ENCODE measurements at regions not wholly inside any gene's neighbourhood (a gene's known extent, or its start where the extent isn't known, plus 50 kb on each side); places are given as distances from the start of the nearest gene placed in this dataset.

DNA sequence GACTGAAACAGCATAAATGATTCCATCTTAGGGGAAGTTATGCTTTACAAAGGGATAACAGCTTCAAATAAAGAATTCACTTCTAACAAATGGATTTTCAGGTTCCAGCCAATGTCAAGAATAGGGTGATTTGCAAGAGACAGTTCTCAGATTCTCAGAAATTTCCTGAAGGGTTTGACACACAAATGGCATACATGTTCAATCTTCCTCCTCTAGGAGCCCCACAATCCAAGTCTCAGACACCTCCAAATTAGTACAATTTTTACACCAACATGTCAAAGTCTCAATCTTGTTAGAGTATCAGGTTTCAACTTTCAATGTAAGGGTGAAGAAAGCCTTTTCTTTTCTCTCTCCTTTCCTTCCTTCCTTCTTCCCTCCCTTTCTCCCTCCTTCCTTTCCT, 996.6 kb downstream of the TLE1 start:
- Histone ChIP-seq H3K9me2 (replicated peaks; ENCODE audit: low read depth, low read length) (no peaks in the 10 kb centered on the region), H3K27me3 (ENCODE audit: insufficient read depth, low read length, poor library complexity, severe bottlenecking) (no peaks in the 10 kb centered on the region), H3K9ac (ENCODE audit: low read depth, low read length, poor library complexity, severe bottlenecking) (no peak overlapping the region), H3F3A (ENCODE audit: low read depth) (no peaks in the 10 kb centered on the region), H4K20me1 (ENCODE audit: insufficient read depth, low read length, poor library complexity, severe bottlenecking) (no peaks in the 10 kb centered on the region), H3K4me1 (ENCODE audit: insufficient read depth, low read length, poor library complexity, severe bottlenecking) (no peaks in the 10 kb centered on the region), H3K4me2 (ENCODE audit: low read depth, low read length, poor library complexity, severe bottlenecking) (no peak overlapping the region), H3K36me3 (ENCODE audit: insufficient read depth, low read length) (no peaks in the 10 kb centered on the region), H3K4me3 (ENCODE audit: low read length, poor library complexity, severe bottlenecking) (no peak overlapping the region), H3K79me2 (ENCODE audit: insufficient read depth, low read length) (no peaks in the 10 kb centered on the region), H2AFZ (ENCODE audit: low read length) (no peak overlapping the region), H3K9me3 (ENCODE audit: insufficient read depth, low read depth, low read length) (no peaks in the 10 kb centered on the region)
- TF ChIP-seq EZH2phosphoT487 (IDR thresholded peaks at IDR 0.05; ENCODE audit: borderline replicate concordance) (no peak), CTCF (conservative IDR thresholded peaks at IDR 0.05; ENCODE audit: low read length) (no peak)

GRCh38 chr9:80691229-80691628, 998.1 kb downstream of the TLE1 start:
- H3K79me2 ChIP-seq (ENCODE audit: insufficient read depth, low read length) = no peaks in the 10 kb centered on the region
- no peak overlapping the region for H3K4me2 ChIP-seq (ENCODE audit: low read depth, low read length, poor library complexity, severe bottlenecking)
- no peaks in the 10 kb centered on the region for H3K9me2 ChIP-seq (replicated peaks; ENCODE audit: low read depth, low read length)
- no peaks in the 10 kb centered on the region for H3K27me3 ChIP-seq (ENCODE audit: insufficient read depth, low read length, poor library complexity, severe bottlenecking)
- no peak overlapping the region for H3K4me3 ChIP-seq (ENCODE audit: low read length, poor library complexity, severe bottlenecking)
- TF ChIP-seq EZH2phosphoT487 (IDR thresholded peaks at IDR 0.05; ENCODE audit: borderline replicate concordance) (no peak), CTCF (conservative IDR thresholded peaks at IDR 0.05; ENCODE audit: low read length) (no peak)
- no peaks in the 10 kb centered on the region for H3F3A ChIP-seq (ENCODE audit: low read depth)
- no peaks in the 10 kb centered on the region for H3K36me3 ChIP-seq (ENCODE audit: insufficient read depth, low read length)
- no peaks in the 10 kb centered on the region for H4K20me1 ChIP-seq (ENCODE audit: insufficient read depth, low read length, poor library complexity, severe bottlenecking)
- no peak overlapping the region for H3K9ac ChIP-seq (ENCODE audit: low read depth, low read length, poor library complexity, severe bottlenecking)
- H3K4me1 ChIP-seq (ENCODE audit: insufficient read depth, low read length, poor library complexity, severe bottlenecking) = no peaks in the 10 kb centered on the region
- no peaks in the 10 kb centered on the region for H3K9me3 ChIP-seq (ENCODE audit: insufficient read depth, low read depth, low read length)
- H2AFZ ChIP-seq (ENCODE audit: low read length) = no peak overlapping the region

GRCh38 chr9:80690349-80690939, 998.9 kb downstream of the TLE1 start:
- TF ChIP-seq EZH2phosphoT487 (IDR thresholded peaks at IDR 0.05; ENCODE audit: borderline replicate concordance) (no peak), CTCF (conservative IDR thresholded peaks at IDR 0.05; ENCODE audit: low read length) (no peak)
- Histone ChIP-seq H4K20me1 (ENCODE audit: insufficient read depth, low read length, poor library complexity, severe bottlenecking) (no peaks in the 10 kb centered on the region), H3K4me2 (ENCODE audit: low read depth, low read length, poor library complexity, severe bottlenecking) (no peak overlapping the region), H3K36me3 (ENCODE audit: insufficient read depth, low read length) (no peaks in the 10 kb centered on the region), H3F3A (ENCODE audit: low read depth) (no peaks in the 10 kb centered on the region), H3K9me2 (replicated peaks; ENCODE audit: low read depth, low read length) (no peaks in the 10 kb centered on the region), H3K9me3 (ENCODE audit: insufficient read depth, low read depth, low read length) (no peaks in the 10 kb centered on the region), H3K79me2 (ENCODE audit: insufficient read depth, low read length) (no peaks in the 10 kb centered on the region), H3K4me3 (ENCODE audit: low read length, poor library complexity, severe bottlenecking) (no peak overlapping the region), H3K27me3 (ENCODE audit: insufficient read depth, low read length, poor library complexity, severe bottlenecking) (no peaks in the 10 kb centered on the region), H2AFZ (ENCODE audit: low read length) (no peak overlapping the region), H3K4me1 (ENCODE audit: insufficient read depth, low read length, poor library complexity, severe bottlenecking) (no peaks in the 10 kb centered on the region), H3K9ac (ENCODE audit: low read depth, low read length, poor library complexity, severe bottlenecking) (no peak overlapping the region)

Data from Loucy (cell line).